ENCODE measurements at regions not wholly inside any gene's neighbourhood (a gene's known extent, or its start where the extent isn't known, plus 50 kb on each side); places are given as distances from the start of the nearest gene placed in this dataset.

- H3K36me3 ChIP-seq (ENCODE audit: control insufficient read depth in 1 of 2, insufficient read depth in 2 of 2, low read depth in 1 of 2, low read length in 2 of 2), result no peaks in the 10 kb centered on the region
- no peak overlapping the region for H4K91ac ChIP-seq (ENCODE audit: low read length)
- H3K4ac ChIP-seq (ENCODE audit: low read depth in 1 of 2, low read length in 2 of 2), result no peak overlapping the region
- H3K23ac ChIP-seq (ENCODE audit: low read length in 2 of 2), result no peak overlapping the region
- WGBS, result no CpG with 5 or more reads among the region's 1 CpG
- no peak overlapping the region for H2AK5ac ChIP-seq (ENCODE audit: low read length, severe bottlenecking)
- no peak overlapping the region for H2BK120ac ChIP-seq (ENCODE audit: low read depth, low read length)
- no peaks in the 10 kb centered on the region for H3K79me1 ChIP-seq (replicated peaks; ENCODE audit: low read length, poor library complexity, severe bottlenecking)
- no peak overlapping the region for H3K4me2 ChIP-seq (ENCODE audit: low read length, poor library complexity, severe bottlenecking)
- H2AFZ ChIP-seq (ENCODE audit: low read depth, low read length), result no peak overlapping the region
- H4K8ac ChIP-seq (ENCODE audit: low read length), result no peak overlapping the region
- H3K4me1 ChIP-seq (ENCODE audit: control insufficient read depth, insufficient read depth, low read depth, low read length), result no peaks in the 10 kb centered on the region
- H2BK12ac ChIP-seq (ENCODE audit: low read length in 2 of 2), result no peak overlapping the region
- H3K4me3 ChIP-seq (ENCODE audit: insufficient read depth in 1 of 2, low read depth in 1 of 2, low read length in 2 of 2), result no peak overlapping the region
- H3K9me3 ChIP-seq (ENCODE audit: control insufficient read depth, low read length), result no peaks in the 10 kb centered on the region
- no peak overlapping the region for H3K18ac ChIP-seq (ENCODE audit: low read depth in 1 of 2, low read length in 2 of 2)
- no peaks in the 10 kb centered on the region for H3K27me3 ChIP-seq (ENCODE audit: control insufficient read depth in 1 of 2, insufficient read depth in 1 of 2, low read length in 2 of 2)
- no peak for DNase-seq
- H2BK15ac ChIP-seq (ENCODE audit: low read depth, poor library complexity, severe bottlenecking), result no peak overlapping the region
- H3K14ac ChIP-seq (ENCODE audit: low read length in 2 of 2), result no peak overlapping the region
- H2BK5ac ChIP-seq (ENCODE audit: low read depth, low read length, poor library complexity, severe bottlenecking), result no peak overlapping the region
- no peak overlapping the region for H3K27ac ChIP-seq (ENCODE audit: low read length, poor library complexity, severe bottlenecking)
- H3K9ac ChIP-seq (ENCODE audit: low read length), result no peak overlapping the region
Observed at GRCh38 chr12:89289720-89290119, 62.6 kb downstream of the DUSP6 start.

- Histone ChIP-seq H2AFZ (ENCODE audit: low read depth, low read length) (no peak overlapping the region), H2BK15ac (ENCODE audit: low read depth, poor library complexity, severe bottlenecking) (no peak overlapping the region), H3K9me3 (ENCODE audit: control insufficient read depth, low read length) (no peaks in the 10 kb centered on the region), H3K18ac (ENCODE audit: low read depth in 1 of 2, low read length in 2 of 2) (no peak overlapping the region), H4K91ac (ENCODE audit: low read length) (no peak overlapping the region), H3K4me2 (ENCODE audit: low read length, poor library complexity, severe bottlenecking) (no peak overlapping the region), H3K36me3 (ENCODE audit: control insufficient read depth in 1 of 2, insufficient read depth in 2 of 2, low read depth in 1 of 2, low read length in 2 of 2) (no peaks in the 10 kb centered on the region), H4K8ac (ENCODE audit: low read length) (no peak overlapping the region), H2BK12ac (ENCODE audit: low read length in 2 of 2) (no peak overlapping the region), H3K9ac (ENCODE audit: low read length) (no peak overlapping the region), H2AK5ac (ENCODE audit: low read length, severe bottlenecking) (no peak overlapping the region), H3K27ac (ENCODE audit: low read length, poor library complexity, severe bottlenecking) (no peak overlapping the region), H3K14ac (ENCODE audit: low read length in 2 of 2) (no peak overlapping the region), H3K4ac (ENCODE audit: low read depth in 1 of 2, low read length in 2 of 2) (no peak overlapping the region), H3K4me1 (ENCODE audit: control insufficient read depth, insufficient read depth, low read depth, low read length) (no peaks in the 10 kb centered on the region), H2BK5ac (ENCODE audit: low read depth, low read length, poor library complexity, severe bottlenecking) (no peak overlapping the region), H3K4me3 (ENCODE audit: insufficient read depth in 1 of 2, low read depth in 1 of 2, low read length in 2 of 2) (no peak overlapping the region), H3K23ac (ENCODE audit: low read length in 2 of 2) (no peak overlapping the region), H3K79me1 (replicated peaks; ENCODE audit: low read length, poor library complexity, severe bottlenecking) (no peaks in the 10 kb centered on the region), H2BK120ac (ENCODE audit: low read depth, low read length) (no peak overlapping the region), H3K27me3 (ENCODE audit: control insufficient read depth in 1 of 2, insufficient read depth in 1 of 2, low read length in 2 of 2) (no peaks in the 10 kb centered on the region)
- DNase-seq, result no peak
Observed at GRCh38 chr12:89288959-89289358, 63.3 kb downstream of the DUSP6 start.

DNA sequence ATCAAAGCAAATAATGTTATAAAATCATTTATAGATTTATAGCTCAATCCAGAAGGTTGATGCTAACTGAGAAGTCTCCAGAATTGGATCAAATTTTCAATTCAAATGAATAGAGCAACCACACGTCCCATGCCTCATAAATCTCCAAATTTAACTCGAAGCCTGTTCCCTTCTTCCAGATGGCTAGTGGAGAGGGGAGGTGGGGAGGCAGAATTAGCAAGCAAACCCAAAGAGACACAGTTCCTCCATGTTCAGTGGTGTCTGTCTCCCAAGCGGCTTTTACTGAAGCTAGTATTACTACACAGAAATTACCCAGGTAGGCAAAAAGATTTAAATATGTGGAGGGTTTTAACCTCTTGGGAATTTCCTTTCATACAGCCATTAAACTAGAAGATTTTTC is 65.8 kb downstream of the DUSP6 start:
- Histone ChIP-seq H2BK120ac (ENCODE audit: low read depth, low read length) (no peak overlapping the region), H3K9ac (ENCODE audit: low read length) (no peak overlapping the region), H3K4ac (ENCODE audit: low read depth in 1 of 2, low read length in 2 of 2) (no peak overlapping the region), H3K4me1 (ENCODE audit: control insufficient read depth, insufficient read depth, low read depth, low read length) (no peaks in the 10 kb centered on the region), H3K4me2 (ENCODE audit: low read length, poor library complexity, severe bottlenecking) (no peak overlapping the region), H3K27me3 (ENCODE audit: control insufficient read depth in 1 of 2, insufficient read depth in 1 of 2, low read length in 2 of 2) (no peaks in the 10 kb centered on the region), H3K9me3 (ENCODE audit: control insufficient read depth, low read length) (no peaks in the 10 kb centered on the region), H3K14ac (ENCODE audit: low read length in 2 of 2) (no peak overlapping the region), H4K8ac (ENCODE audit: low read length) (no peak overlapping the region), H2BK5ac (ENCODE audit: low read depth, low read length, poor library complexity, severe bottlenecking) (no peak overlapping the region), H3K4me3 (ENCODE audit: insufficient read depth in 1 of 2, low read depth in 1 of 2, low read length in 2 of 2) (no peak overlapping the region), H2BK12ac (ENCODE audit: low read length in 2 of 2) (no peak overlapping the region), H2AFZ (ENCODE audit: low read depth, low read length) (no peak overlapping the region), H3K23ac (ENCODE audit: low read length in 2 of 2) (no peak overlapping the region), H3K36me3 (ENCODE audit: control insufficient read depth in 1 of 2, insufficient read depth in 2 of 2, low read depth in 1 of 2, low read length in 2 of 2) (no peaks in the 10 kb centered on the region), H3K79me1 (replicated peaks; ENCODE audit: low read length, poor library complexity, severe bottlenecking) (no peaks in the 10 kb centered on the region), H3K27ac (ENCODE audit: low read length, poor library complexity, severe bottlenecking) (no peak overlapping the region), H3K18ac (ENCODE audit: low read depth in 1 of 2, low read length in 2 of 2) (no peak overlapping the region), H2BK15ac (ENCODE audit: low read depth, poor library complexity, severe bottlenecking) (no peak overlapping the region), H2AK5ac (ENCODE audit: low read length, severe bottlenecking) (no peak overlapping the region), H4K91ac (ENCODE audit: low read length) (no peak overlapping the region)
- no CpG with 5 or more reads among the region's 3 CpGs for WGBS
- DNase-seq, result no peak

DNA sequence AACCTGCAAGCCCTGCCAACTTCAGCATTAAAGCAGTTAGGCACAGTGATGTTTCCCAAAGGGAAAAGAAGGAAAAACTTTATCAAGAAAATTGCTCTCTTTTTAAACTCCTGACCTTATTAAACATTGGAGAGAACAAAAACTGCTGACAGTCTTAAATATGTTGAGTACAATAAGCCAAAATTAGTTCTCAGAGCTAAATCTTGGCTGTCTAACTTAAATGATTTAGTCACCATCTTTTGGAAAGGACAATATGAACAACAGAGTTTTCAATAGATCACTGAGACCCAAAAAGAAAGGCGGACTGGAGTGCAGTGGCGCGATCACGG is 70.8 kb downstream of the DUSP6 start:
- Histone ChIP-seq H3K36me3 (ENCODE audit: control insufficient read depth in 1 of 2, insufficient read depth in 2 of 2, low read depth in 1 of 2, low read length in 2 of 2) (no peaks in the 10 kb centered on the region), H3K9me3 (ENCODE audit: control insufficient read depth, low read length) (no peaks in the 10 kb centered on the region), H2BK15ac (ENCODE audit: low read depth, poor library complexity, severe bottlenecking) (no peak overlapping the region), H4K8ac (ENCODE audit: low read length) (peak overlapping the region; percentile 91), H3K4me1 (ENCODE audit: control insufficient read depth, insufficient read depth, low read depth, low read length) (no peaks in the 10 kb centered on the region), H3K27me3 (ENCODE audit: control insufficient read depth in 1 of 2, insufficient read depth in 1 of 2, low read length in 2 of 2) (no peaks in the 10 kb centered on the region), H3K4ac (ENCODE audit: low read depth in 1 of 2, low read length in 2 of 2) (peak overlapping the region in 1 of 2 experiments; percentile 47), H2BK5ac (ENCODE audit: low read depth, low read length, poor library complexity, severe bottlenecking) (no peak overlapping the region), H4K91ac (ENCODE audit: low read length) (no peak overlapping the region), H2BK120ac (ENCODE audit: low read depth, low read length) (no peak overlapping the region), H3K4me2 (ENCODE audit: low read length, poor library complexity, severe bottlenecking) (no peak overlapping the region), H2BK12ac (ENCODE audit: low read length in 2 of 2) (no peak overlapping the region), H3K9ac (ENCODE audit: low read length) (peak overlapping the region; percentile 10), H3K27ac (ENCODE audit: low read length, poor library complexity, severe bottlenecking) (no peak overlapping the region), H3K4me3 (ENCODE audit: insufficient read depth in 1 of 2, low read depth in 1 of 2, low read length in 2 of 2) (no peak overlapping the region), H3K23ac (ENCODE audit: low read length in 2 of 2) (no peak overlapping the region), H3K18ac (ENCODE audit: low read depth in 1 of 2, low read length in 2 of 2) (peak overlapping the region; percentile 40 to 84), H3K79me1 (replicated peaks; ENCODE audit: low read length, poor library complexity, severe bottlenecking) (no peaks in the 10 kb centered on the region), H2AK5ac (ENCODE audit: low read length, severe bottlenecking) (no peak overlapping the region), H2AFZ (ENCODE audit: low read depth, low read length) (no peak overlapping the region), H3K14ac (ENCODE audit: low read length in 2 of 2) (no peak overlapping the region)
- WGBS, result no CpG with 5 or more reads among the region's 4 CpGs
- no peak for DNase-seq
